WTC11 (cell line): ENCODE measurements at regions not wholly inside any gene's neighbourhood (a gene's known extent, or its start where the extent isn't known, plus 50 kb on each side); places are given as distances from the start of the nearest gene placed in this dataset.

Source experiments
- ATF1 ChIP-seq: sonication (generic); formaldehyde crosslinking; IDR thresholded peaks from 2 replicates; pipeline ENCODE4 v1.8.1; 2023; ENCODE audit warnings: mild to moderate bottlenecking, moderate library complexity, missing genetic modification reagents
- CTCF ChIP-seq: fragments of 200-600 bp; IDR thresholded peaks from 2 replicates; pipeline ENCODE4 v1.8.0; 2022; ENCODE audit warnings: antibody characterized with exemption
- E2F4 ChIP-seq: sonication (generic); formaldehyde crosslinking; IDR thresholded peaks from 2 replicates; pipeline ENCODE4 v1.8.1; 2022; ENCODE audit warnings: low read depth, mild to moderate bottlenecking, moderate library complexity, missing genetic modification reagents, borderline replicate concordance
- JUN ChIP-seq: sonication (generic); formaldehyde crosslinking; IDR thresholded peaks from 2 replicates; pipeline ENCODE4 v1.8.0; 2023; ENCODE audit warnings: mild to moderate bottlenecking, missing genetic modification reagents
- NFE2L1 ChIP-seq: sonication (generic); formaldehyde crosslinking; IDR thresholded peaks from 2 replicates; pipeline ENCODE4 v1.8.1; 2023; ENCODE audit warnings: missing genetic modification reagents
- ZBTB21 ChIP-seq: sonication (generic); formaldehyde crosslinking; IDR thresholded peaks from 2 replicates; pipeline ENCODE4 v1.8.1; 2023; ENCODE audit warnings: mild to moderate bottlenecking, missing genetic modification reagents, borderline replicate concordance
- ZNF263 ChIP-seq: sonication (generic); formaldehyde crosslinking; IDR thresholded peaks from 2 replicates; pipeline ENCODE4 v1.8.1; 2022; ENCODE audit warnings: low read depth, mild to moderate bottlenecking, moderate library complexity, missing genetic modification reagents
- TF ChIP-seq, protein P1 (sequence below): sonication (generic); formaldehyde crosslinking; IDR thresholded peaks from 2 replicates; pipeline ENCODE4 v1.8.1; 2022; ENCODE audit warnings: mild to moderate bottlenecking, missing genetic modification reagents, moderate library complexity, borderline replicate concordance
- TF ChIP-seq, protein P2 (sequence below): sonication (generic); formaldehyde crosslinking; IDR thresholded peaks from 2 replicates; pipeline ENCODE4 v1.8.0; 2022; ENCODE audit warnings: mild to moderate bottlenecking, missing genetic modification reagents

DNA sequence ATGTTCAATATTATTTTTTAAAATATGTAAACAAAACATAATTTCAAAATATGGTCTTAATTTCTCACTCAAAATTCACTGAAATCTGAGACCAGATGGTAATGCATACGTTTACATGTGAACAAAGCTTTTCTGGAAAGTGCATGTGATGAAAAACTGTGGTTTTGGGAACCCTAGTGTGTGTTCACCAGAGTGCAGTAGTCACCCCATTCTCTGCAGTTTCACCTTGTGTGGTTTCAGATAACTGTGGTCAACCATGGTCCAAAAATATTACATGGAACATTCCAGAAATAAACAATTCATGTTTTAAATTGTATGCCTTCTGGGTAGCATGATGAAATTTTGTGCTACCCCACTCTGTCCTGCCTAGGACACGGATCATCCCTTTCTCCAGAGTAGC, 2021.9 kb downstream of the MRPL39 start:
- TF ChIP-seq ZBTB21 (CRISPR knock-in tag) (no peak), CTCF (no peak), NFE2L1 (CRISPR knock-in tag) (no peak), JUN (no peak), ATF1 (CRISPR knock-in tag) (no peak), E2F4 (CRISPR knock-in tag) (no peak), ZNF263 (CRISPR knock-in tag) (no peak)
- TF ChIP-seq, protein P1, sequence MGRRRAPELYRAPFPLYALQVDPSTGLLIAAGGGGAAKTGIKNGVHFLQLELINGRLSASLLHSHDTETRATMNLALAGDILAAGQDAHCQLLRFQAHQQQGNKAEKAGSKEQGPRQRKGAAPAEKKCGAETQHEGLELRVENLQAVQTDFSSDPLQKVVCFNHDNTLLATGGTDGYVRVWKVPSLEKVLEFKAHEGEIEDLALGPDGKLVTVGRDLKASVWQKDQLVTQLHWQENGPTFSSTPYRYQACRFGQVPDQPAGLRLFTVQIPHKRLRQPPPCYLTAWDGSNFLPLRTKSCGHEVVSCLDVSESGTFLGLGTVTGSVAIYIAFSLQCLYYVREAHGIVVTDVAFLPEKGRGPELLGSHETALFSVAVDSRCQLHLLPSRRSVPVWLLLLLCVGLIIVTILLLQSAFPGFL: no peak
- TF ChIP-seq, protein P2, sequence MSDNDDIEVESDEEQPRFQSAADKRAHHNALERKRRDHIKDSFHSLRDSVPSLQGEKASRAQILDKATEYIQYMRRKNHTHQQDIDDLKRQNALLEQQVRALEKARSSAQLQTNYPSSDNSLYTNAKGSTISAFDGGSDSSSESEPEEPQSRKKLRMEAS (CRISPR knock-in tag): no peak
